ENCODE measurements at regions not wholly inside any gene's neighbourhood (a gene's known extent, or its start where the extent isn't known, plus 50 kb on each side); places are given as distances from the start of the nearest gene placed in this dataset.

- H3K4me3 ChIP-seq (ENCODE audit: low read depth, low read length): no peak overlapping the region
- ChIA-PET CTCF (no interaction called here), POLR2A (no interaction called here)
- DNase-seq (ENCODE audit: low read depth, low spot score): no peak
- TF ChIP-seq, protein P1, sequence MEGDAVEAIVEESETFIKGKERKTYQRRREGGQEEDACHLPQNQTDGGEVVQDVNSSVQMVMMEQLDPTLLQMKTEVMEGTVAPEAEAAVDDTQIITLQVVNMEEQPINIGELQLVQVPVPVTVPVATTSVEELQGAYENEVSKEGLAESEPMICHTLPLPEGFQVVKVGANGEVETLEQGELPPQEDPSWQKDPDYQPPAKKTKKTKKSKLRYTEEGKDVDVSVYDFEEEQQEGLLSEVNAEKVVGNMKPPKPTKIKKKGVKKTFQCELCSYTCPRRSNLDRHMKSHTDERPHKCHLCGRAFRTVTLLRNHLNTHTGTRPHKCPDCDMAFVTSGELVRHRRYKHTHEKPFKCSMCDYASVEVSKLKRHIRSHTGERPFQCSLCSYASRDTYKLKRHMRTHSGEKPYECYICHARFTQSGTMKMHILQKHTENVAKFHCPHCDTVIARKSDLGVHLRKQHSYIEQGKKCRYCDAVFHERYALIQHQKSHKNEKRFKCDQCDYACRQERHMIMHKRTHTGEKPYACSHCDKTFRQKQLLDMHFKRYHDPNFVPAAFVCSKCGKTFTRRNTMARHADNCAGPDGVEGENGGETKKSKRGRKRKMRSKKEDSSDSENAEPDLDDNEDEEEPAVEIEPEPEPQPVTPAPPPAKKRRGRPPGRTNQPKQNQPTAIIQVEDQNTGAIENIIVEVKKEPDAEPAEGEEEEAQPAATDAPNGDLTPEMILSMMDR (IDR thresholded peaks at IDR 0.05; ENCODE audit: insufficient read depth, low read length, missing control alignments): no peak
Observed at GRCh38 chrX:39974270-39974669, 123.5 kb downstream of the BCOR start.

DNA sequence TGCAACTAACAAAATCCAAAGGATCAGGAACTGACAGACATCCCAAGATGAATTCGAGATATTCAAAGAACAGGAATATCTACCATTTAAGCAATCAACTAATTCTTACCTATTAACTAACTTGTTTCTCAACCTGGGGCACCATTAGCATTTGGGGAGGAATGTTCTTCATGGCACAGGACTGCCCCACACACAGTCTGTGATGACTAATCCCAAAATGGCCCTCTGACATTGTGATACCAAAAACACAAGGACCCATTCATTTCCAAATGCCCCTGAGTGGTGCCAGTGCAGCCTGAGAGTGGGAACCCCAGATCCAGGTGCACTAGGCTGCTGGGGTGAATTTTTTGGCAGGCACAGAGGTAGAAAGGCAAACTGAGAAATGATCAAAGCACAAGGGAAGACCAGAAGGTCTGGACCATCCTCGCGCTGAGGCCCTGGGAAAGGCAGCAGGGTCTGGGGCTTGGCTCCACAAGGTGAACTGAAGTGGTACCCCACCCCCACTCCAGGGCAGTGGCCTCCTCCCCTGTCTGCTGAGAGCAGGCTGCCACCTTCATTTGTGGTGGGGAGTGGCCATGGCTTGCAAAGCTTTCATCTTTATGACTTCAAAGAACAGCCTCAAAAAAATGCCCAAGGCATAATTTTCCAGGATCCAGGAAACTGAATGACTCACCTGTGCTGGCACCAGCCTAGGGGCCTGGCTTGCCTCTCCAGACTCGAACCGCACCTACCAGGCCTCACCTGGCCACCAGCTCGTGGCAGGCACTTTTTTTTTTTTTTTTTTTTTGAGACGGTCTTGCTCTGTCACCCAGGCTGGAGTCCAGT lies 122.4 kb downstream of the BCOR start:
- no peak for DNase-seq (ENCODE audit: low read depth, low spot score)
- TF ChIP-seq, protein P1 (IDR thresholded peaks at IDR 0.05; ENCODE audit: insufficient read depth, low read length, missing control alignments): no peak
- POLR2A ChIA-PET: no interaction called here
- no peak overlapping the region for H3K4me3 ChIP-seq (ENCODE audit: low read depth, low read length)
- CTCF ChIA-PET: no interaction called here

GRCh38 chrX:39981946-39982345 lies 115.8 kb downstream of the BCOR start:
- ChIA-PET CTCF (no interaction called here), POLR2A (no interaction called here)
- no peak overlapping the region for H3K4me3 ChIP-seq (ENCODE audit: low read depth, low read length)
- TF ChIP-seq, protein P1 (IDR thresholded peaks at IDR 0.05; ENCODE audit: insufficient read depth, low read length, missing control alignments): no peak
- DNase-seq (ENCODE audit: low read depth, low spot score): no peak

- ChIA-PET POLR2A (no interaction called here), CTCF (no interaction called here)
- TF ChIP-seq, protein P1 (IDR thresholded peaks at IDR 0.05; ENCODE audit: insufficient read depth, low read length, missing control alignments): no peak
- H3K4me3 ChIP-seq (ENCODE audit: low read depth, low read length): no peak overlapping the region
- DNase-seq (ENCODE audit: low read depth, low spot score): no peak
Observed at GRCh38 chrX:39982948-39983347, 114.8 kb downstream of the BCOR start.

DNA sequence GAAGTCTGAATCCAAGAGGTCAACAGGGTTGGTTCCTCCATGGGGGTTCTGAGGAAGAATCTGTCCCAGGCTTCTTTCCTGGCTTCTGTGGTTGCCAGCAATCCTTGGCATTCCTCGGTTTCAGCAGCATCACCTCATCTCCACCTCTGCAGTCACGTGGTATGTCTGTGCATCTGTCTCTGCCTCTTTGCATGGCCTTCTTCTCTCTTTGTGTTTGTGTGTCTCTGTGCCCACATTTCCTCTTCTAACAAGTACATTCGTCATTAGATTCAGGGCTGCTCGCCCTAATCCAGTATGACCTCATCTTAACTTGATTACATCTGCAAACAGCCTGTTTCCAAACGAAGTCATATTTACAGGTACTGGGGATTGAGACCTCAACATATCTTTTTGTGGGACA lies 114.0 kb downstream of the BCOR start:
- no peak overlapping the region for H3K4me3 ChIP-seq (ENCODE audit: low read depth, low read length)
- POLR2A ChIA-PET: no interaction called here
- TF ChIP-seq, protein P1 (IDR thresholded peaks at IDR 0.05; ENCODE audit: insufficient read depth, low read length, missing control alignments): no peak
- DNase-seq (ENCODE audit: low read depth, low spot score): no peak
- CTCF ChIA-PET: no interaction called here

DNA sequence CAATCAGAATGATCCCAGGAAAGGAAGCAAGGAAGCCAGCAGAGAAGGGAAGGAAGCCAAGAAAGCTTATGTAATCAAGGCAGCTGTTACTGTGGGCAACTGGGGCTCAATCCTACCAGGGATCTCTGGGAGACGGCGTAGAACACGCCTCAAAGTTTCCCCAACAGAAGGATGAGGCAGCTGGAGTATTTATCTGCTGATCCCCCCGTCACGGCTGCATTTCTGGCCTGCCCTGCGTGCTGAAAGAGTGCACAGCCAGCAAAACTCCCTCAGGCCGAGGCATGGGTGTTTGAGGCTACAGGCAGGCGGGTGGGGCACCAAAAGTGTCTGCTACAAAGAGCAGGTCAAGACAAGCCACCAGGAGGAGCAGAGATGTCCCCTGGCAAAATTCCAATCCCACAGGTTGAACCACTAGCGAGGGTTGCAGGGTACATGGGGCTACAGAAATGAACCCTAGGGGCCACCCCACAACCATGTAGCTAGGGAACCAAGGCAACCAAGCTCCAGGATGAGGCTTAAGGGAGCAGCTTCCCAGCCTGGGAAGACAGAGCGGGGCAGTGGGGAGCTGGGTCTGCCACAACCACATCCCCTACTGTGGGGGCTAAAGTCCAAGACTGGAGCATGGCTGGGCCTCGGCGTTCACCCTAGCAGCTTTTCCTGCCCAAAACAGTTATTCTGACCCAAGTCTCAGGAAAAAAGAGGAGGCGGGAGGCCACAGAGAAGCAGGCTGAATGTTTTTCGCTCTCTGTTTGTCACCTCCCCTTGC lies 113.4 kb downstream of the BCOR start:
- POLR2A ChIA-PET: no interaction called here
- H3K4me3 ChIP-seq (ENCODE audit: low read depth, low read length): no peak overlapping the region
- TF ChIP-seq, protein P1 (IDR thresholded peaks at IDR 0.05; ENCODE audit: insufficient read depth, low read length, missing control alignments): no peak
- CTCF ChIA-PET: no interaction called here
- no peak for DNase-seq (ENCODE audit: low read depth, low spot score)
